MG63 (cell line): ENCODE measurements at regions not wholly inside any gene's neighbourhood (a gene's known extent, or its start where the extent isn't known, plus 50 kb on each side); places are given as distances from the start of the nearest gene placed in this dataset.
"Not testable (repeated sequence)": the region's sequence is repeated elsewhere in the genome, so short reads cannot be mapped to it uniquely, and the experiment has no call there.

ENCODE experiments used
- DNase-seq: peaks from one replicate; pipeline ENCODE4 v3.0.0-alpha.2; 2020
- H3K27me3 ChIP-seq: fragments of 250-450 bp; sonication (Bioruptor Pico); 2 replicates; pipeline ENCODE4 v1.5.1; 2020; ENCODE audit warnings: mild to moderate bottlenecking, moderate library complexity
- H3K36me3 ChIP-seq: fragments of 250-450 bp; sonication (Bioruptor Pico); 2 replicates; pipeline ENCODE4 v1.5.1; 2020; ENCODE audit warnings: mild to moderate bottlenecking, moderate library complexity
- H3K4me3 ChIP-seq: fragments of 250-450 bp; sonication (Bioruptor Pico); 2 replicates; pipeline ENCODE4 v1.5.1; 2020; ENCODE audit warnings: mild to moderate bottlenecking, moderate library complexity
- H3K9me3 ChIP-seq: fragments of 250-450 bp; sonication (Bioruptor Pico); 2 replicates; pipeline ENCODE4 v1.5.1; 2020; ENCODE audit warnings: mild to moderate bottlenecking, moderate library complexity

- DNase-seq = no peak
- Histone ChIP-seq H3K27me3 (no peaks in the 10 kb centered on the region), H3K9me3 (no peaks in the 10 kb centered on the region), H3K36me3 (no peaks in the 10 kb centered on the region), H3K4me3 (no peak overlapping the region)
These were observed 297.6 kb upstream of the MTPN start for GRCh38 chr7:136274636-136275345.

GRCh38 chr7:136272934-136273333, 295.8 kb upstream of the MTPN start:
- Histone ChIP-seq H3K27me3 (no peaks in the 10 kb centered on the region), H3K4me3 (no peak overlapping the region), H3K9me3 (no peaks in the 10 kb centered on the region), H3K36me3 (no peaks in the 10 kb centered on the region)
- no peak for DNase-seq

- H3K27me3 ChIP-seq = no peaks in the 10 kb centered on the region
- no peaks in the 10 kb centered on the region for H3K9me3 ChIP-seq
- DNase-seq = no peak
- H3K36me3 ChIP-seq = no peaks in the 10 kb centered on the region
- H3K4me3 ChIP-seq = no peak overlapping the region
These were observed 290.7 kb upstream of the MTPN start for GRCh38 chr7:136267822-136268221.

- no peak for DNase-seq
- no peaks in the 10 kb centered on the region for H3K36me3 ChIP-seq
- no peaks in the 10 kb centered on the region for H3K27me3 ChIP-seq
- H3K9me3 ChIP-seq = no peaks in the 10 kb centered on the region
- H3K4me3 ChIP-seq = no peak overlapping the region
These were observed 289.3 kb upstream of the MTPN start for GRCh38 chr7:136266457-136266856.

- H3K9me3 ChIP-seq, H3K36me3 ChIP-seq, H3K27me3 ChIP-seq, H3K4me3 ChIP-seq, DNase-seq: not testable (repeated sequence)
These were observed 287.1 kb upstream of the MTPN start for GRCh38 chr7:136264304-136264703.

- not testable (repeated sequence) for DNase-seq, H3K9me3 ChIP-seq, H3K4me3 ChIP-seq, H3K36me3 ChIP-seq, H3K27me3 ChIP-seq
These were observed 286.1 kb upstream of the MTPN start for GRCh38 chr7:136263112-136263860.

GRCh38 chr7:136260591-136260990, 283.4 kb upstream of the MTPN start:
- H3K36me3 ChIP-seq, H3K9me3 ChIP-seq, H3K4me3 ChIP-seq, DNase-seq, H3K27me3 ChIP-seq: not testable (repeated sequence)

GRCh38 chr7:136259074-136259473, 281.9 kb upstream of the MTPN start:
- no peak for DNase-seq
- no peaks in the 10 kb centered on the region for H3K9me3 ChIP-seq
- H3K36me3 ChIP-seq = no peaks in the 10 kb centered on the region
- no peaks in the 10 kb centered on the region for H3K27me3 ChIP-seq
- no peak overlapping the region for H3K4me3 ChIP-seq

- Histone ChIP-seq H3K9me3 (no peaks in the 10 kb centered on the region), H3K36me3 (no peaks in the 10 kb centered on the region)
These were observed 279.3 kb upstream of the MTPN start for GRCh38 chr7:136256491-136256890.

GRCh38 chr7:136254148-136254547, 277.0 kb upstream of the MTPN start:
- H3K27me3 ChIP-seq = no peaks in the 10 kb centered on the region
- no peak overlapping the region for H3K4me3 ChIP-seq
- H3K9me3 ChIP-seq = no peaks in the 10 kb centered on the region
- DNase-seq = no peak
- H3K36me3 ChIP-seq = no peaks in the 10 kb centered on the region

More at GRCh38 chr7:136256491-136256890, 279.3 kb upstream of the MTPN start:
- no peak for DNase-seq
- H3K27me3 ChIP-seq = no peaks in the 10 kb centered on the region
- no peak overlapping the region for H3K4me3 ChIP-seq

- Histone ChIP-seq H3K4me3 (no peak overlapping the region), H3K36me3 (no peaks in the 10 kb centered on the region), H3K9me3 (no peaks in the 10 kb centered on the region), H3K27me3 (no peaks in the 10 kb centered on the region)
- no peak for DNase-seq
These were observed 274.7 kb upstream of the MTPN start for GRCh38 chr7:136251826-136252225.

- H3K9me3 ChIP-seq = no peaks in the 10 kb centered on the region
- H3K36me3 ChIP-seq = no peaks in the 10 kb centered on the region
- H3K27me3 ChIP-seq = no peaks in the 10 kb centered on the region
- H3K4me3 ChIP-seq = no peak overlapping the region
- no peak for DNase-seq
These were observed 270.1 kb upstream of the MTPN start for GRCh38 chr7:136247211-136247610.

GRCh38 chr7:136245327-136246004, 268.3 kb upstream of the MTPN start:
- no peaks in the 10 kb centered on the region for H3K9me3 ChIP-seq
- H3K27me3 ChIP-seq = no peaks in the 10 kb centered on the region
- no peak for DNase-seq
- no peak overlapping the region for H3K4me3 ChIP-seq
- H3K36me3 ChIP-seq = no peaks in the 10 kb centered on the region

GRCh38 chr7:136234040-136234439, 256.9 kb upstream of the MTPN start:
- Histone ChIP-seq H3K9me3 (no peaks in the 10 kb centered on the region), H3K4me3 (no peak overlapping the region), H3K36me3 (no peaks in the 10 kb centered on the region), H3K27me3 (no peaks in the 10 kb centered on the region)
- no peak for DNase-seq

GRCh38 chr7:136230210-136230609, 253.1 kb upstream of the MTPN start:
- H3K27me3 ChIP-seq = no peaks in the 10 kb centered on the region
- H3K4me3 ChIP-seq = no peak overlapping the region
- no peaks in the 10 kb centered on the region for H3K9me3 ChIP-seq
- DNase-seq = no peak
- H3K36me3 ChIP-seq = no peaks in the 10 kb centered on the region

- Histone ChIP-seq H3K4me3 (no peak overlapping the region), H3K27me3 (no peaks in the 10 kb centered on the region), H3K36me3 (no peaks in the 10 kb centered on the region), H3K9me3 (no peaks in the 10 kb centered on the region)
- DNase-seq = no peak
These were observed 252.6 kb upstream of the MTPN start for GRCh38 chr7:136229790-136230189.

GRCh38 chr7:136228171-136228570, 251.0 kb upstream of the MTPN start:
- Histone ChIP-seq H3K27me3 (no peaks in the 10 kb centered on the region), H3K36me3 (no peaks in the 10 kb centered on the region), H3K4me3 (no peak overlapping the region), H3K9me3 (no peaks in the 10 kb centered on the region)
- DNase-seq = peak; percentile 8

GRCh38 chr7:136214356-136214755, 237.2 kb upstream of the MTPN start:
- Histone ChIP-seq H3K36me3 (no peaks in the 10 kb centered on the region), H3K4me3 (no peak overlapping the region), H3K9me3 (no peaks in the 10 kb centered on the region), H3K27me3 (no peaks in the 10 kb centered on the region)
- no peak for DNase-seq
